NCI-H2171 (cell line): ENCODE measurements at regions not wholly inside any gene's neighbourhood (a gene's known extent, or its start where the extent isn't known, plus 50 kb on each side); places are given as distances from the start of the nearest gene placed in this dataset.
A peak's percentile ranks its signal among the peaks of the same experiment; 100 is the strongest.

Experiments used
- DNase-seq: peaks from one replicate; lab custom pipeline; 2025; lab: John Stamatoyannopoulos, UW

DNA sequence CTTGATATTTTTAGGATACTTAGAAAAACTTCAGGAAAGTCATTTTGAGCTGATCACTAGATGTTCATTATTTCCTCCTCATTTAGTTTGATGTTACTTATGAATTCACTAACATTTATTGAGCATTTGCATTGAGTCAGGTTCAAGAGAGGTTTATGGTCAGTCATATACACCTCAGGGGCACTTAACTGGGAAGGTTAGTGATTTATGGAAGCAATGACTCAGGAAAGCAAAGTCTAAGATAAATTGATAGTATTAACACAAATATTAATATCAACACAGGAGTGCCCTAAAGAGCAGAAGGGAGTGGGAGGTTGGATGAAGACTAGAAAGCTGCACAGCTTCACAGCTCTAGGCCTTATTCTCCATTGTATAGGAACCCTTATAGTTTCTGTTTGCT lies 177.0 kb upstream of the TNFAIP3 start:
- no peak for DNase-seq

DNA sequence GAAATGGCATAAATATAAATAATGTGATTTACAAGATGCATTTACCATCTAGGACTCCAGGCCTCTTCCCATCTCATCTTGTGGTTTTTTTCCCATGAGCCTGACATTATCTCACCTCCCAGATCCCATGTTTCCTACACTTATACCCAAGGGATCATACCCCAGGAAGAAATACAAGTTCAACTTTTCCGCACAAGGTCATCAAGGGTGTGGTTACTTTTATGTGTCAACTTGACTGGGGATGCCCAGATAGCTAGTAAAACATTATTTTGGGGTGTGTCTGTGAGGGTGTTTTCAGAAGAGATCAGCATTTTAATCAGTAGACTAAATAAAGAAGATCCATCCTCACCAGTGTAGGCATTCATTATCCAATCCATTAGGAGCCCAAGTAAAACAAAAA lies 176.3 kb upstream of the TNFAIP3 start:
- DNase-seq, result no peak

DNA sequence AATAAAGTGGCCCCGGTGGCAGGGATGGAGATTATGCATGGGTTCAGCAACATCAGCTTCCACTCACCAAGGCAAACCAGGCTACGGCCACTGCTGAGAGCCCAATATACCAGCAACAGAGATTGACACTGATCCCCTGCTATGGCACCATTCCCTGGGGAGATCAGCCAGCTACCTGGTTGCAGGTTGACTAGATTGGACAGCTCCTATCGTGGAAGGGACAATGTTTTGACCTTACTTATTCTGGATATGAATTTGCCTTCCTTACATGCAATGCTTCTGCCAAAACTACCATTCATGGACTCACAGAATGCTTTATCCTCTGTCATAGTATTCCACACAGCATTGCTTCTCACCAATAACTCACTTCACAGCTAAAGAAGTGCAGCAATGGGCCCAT lies 174.8 kb upstream of the TNFAIP3 start:
- no peak for DNase-seq

DNA sequence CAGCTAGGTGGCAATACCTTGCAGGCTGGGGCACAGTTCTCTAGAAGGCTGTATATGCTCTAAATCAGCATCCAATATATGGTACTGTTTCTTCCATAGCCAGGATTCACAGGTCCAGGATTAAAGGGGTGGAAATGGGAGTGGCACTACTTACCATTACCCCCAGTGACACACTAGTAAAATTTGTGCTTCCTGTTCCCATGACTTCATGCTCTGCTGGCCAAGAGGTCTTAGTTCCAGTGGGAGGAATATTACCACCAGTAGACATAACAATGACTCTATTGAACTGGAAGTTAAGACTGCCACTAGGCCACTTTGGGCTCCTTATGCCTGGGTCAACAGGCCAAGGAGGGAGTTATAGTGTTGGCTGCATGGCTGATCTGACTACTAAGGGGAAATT lies 174.3 kb upstream of the TNFAIP3 start:
- no peak for DNase-seq

DNA sequence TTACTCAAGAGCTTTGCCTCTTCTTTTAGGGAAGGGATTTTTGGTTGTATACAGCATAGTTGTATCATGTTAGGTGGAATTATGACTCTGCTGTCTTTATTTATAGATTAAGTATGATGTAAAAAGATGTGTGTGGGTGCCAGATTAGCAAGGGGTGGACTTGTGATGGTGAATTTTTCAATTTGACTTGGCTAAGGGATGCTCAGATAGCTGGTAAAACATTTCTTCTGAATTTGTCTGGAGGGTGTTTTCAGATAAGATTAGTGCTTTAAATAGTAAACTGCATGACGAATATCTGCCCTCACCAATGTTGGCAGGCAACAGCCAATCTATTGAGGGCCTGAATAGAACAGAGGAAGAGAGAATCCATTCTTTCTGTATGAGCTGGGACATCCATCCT lies 173.3 kb upstream of the TNFAIP3 start:
- no peak for DNase-seq

DNA sequence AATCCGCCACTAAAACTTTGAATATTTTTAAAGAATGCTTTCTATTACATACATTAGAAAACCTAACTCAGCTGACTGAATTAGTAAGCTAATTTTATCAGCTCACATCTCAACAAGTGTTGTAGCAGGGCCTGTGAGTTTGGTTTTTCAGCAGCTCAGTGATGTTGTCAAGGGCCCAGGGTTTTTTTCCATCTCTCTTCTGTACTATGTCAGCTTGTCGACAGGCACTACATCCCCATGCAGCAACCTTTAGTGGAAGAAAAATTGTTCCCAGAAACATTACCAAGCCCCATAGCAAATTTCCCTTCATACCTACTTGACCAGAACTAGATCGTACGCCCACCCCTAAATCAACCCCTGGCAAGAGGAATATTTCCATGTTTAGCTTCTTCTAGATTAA lies 170.3 kb upstream of the TNFAIP3 start:
- no peak for DNase-seq

DNA sequence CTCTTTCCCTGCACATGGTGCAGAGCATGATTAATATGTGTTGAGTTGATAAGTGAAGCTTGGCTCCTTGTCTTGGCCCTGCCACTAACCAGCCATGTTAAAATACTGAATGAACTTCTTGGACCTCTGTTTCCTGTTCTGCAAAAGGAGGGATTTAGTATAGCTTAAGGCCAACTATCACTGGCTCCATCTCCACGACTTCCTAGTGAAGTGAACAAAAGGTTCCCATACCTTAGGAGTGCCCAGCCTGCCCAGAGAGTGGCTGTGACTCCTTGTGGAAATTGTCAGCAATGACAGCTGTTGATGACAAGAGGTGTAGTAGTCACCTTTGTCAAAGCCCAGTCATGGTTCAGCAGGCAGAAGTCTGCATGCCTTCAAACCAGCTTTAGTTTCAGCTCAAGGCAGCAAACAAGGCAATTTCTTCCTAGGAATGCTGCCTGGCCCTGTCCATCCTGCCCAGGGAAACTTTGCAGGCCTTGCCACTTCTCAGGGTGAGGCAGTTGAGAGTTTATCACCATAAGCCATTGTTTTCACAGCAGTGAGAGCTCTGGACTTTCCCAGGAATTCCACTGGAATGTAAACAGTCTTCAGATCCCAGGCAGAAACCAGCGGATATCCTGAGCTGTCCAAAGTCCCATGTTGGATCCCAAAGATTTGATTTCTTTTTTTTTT lies 169.7 kb upstream of the TNFAIP3 start:
- DNase-seq, result no peak

DNA sequence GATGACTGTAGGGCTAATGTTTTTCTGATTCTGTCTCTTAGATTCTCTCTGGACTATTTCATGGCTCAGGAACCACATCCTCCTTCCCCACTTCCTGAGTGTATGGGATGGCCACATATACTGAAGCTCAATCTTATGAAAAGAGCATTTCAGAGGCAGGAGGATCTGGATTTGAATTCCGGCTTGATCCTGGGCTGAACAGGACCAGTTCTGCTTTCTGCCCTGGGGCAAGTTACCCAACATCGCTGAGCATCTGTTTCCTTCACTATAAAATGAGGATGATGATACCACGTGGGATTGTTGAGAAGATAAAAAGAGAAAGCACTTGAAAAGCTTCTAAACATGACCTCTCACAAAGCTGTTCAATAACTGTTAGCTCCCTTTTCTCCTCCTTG lies 168.4 kb upstream of the TNFAIP3 start:
- DNase-seq, result no peak

DNA sequence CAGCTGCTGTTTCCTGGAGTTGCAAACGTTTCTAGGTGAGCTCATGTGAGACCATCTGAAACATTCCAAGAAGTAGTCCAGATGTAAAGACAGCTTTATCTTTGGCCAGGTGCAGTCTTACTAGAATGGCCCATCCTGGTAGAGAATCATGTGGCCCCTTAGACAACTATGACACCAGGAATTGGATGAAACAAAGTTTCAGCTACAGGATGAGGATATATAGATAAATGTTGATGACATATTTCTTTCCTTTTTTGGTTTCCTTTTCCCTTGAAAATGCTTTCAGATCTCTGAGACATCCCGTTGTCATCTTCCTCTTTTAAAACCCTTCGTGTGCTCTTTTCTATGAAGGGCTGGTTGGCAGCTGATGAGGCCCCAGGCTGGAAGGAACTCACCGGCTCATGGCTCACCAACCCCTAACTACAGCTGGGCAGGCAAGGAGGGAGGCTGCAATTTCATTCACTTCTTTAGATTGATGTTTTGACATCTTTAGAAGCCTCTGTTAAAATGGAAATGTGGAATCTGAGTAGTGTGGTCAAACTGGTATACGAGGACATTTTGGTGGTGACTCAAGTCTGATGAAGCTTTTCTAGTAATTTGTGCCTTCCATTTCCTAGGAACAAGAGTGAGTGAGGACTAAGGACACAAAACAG lies 167.9 kb upstream of the TNFAIP3 start:
- no peak for DNase-seq

DNA sequence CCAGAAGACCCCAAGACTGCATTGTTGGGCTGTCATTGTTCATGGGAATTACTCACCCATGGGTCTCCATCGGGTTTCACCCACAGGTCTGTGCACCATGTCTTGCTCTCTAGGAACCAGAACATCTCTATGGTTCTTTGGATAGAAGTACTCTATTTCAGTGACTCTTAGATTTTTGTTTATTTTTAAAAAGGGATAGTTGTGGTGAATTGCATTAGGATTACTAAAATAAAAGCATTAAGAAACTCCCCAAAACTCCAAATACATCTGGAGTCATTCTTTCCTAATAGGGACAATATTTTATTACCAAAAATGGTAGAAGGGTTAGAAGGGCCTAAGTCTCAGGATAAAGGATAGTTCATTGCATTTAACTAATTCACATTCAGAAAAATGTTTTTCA lies 166.9 kb upstream of the TNFAIP3 start:
- DNase-seq, result no peak

DNA sequence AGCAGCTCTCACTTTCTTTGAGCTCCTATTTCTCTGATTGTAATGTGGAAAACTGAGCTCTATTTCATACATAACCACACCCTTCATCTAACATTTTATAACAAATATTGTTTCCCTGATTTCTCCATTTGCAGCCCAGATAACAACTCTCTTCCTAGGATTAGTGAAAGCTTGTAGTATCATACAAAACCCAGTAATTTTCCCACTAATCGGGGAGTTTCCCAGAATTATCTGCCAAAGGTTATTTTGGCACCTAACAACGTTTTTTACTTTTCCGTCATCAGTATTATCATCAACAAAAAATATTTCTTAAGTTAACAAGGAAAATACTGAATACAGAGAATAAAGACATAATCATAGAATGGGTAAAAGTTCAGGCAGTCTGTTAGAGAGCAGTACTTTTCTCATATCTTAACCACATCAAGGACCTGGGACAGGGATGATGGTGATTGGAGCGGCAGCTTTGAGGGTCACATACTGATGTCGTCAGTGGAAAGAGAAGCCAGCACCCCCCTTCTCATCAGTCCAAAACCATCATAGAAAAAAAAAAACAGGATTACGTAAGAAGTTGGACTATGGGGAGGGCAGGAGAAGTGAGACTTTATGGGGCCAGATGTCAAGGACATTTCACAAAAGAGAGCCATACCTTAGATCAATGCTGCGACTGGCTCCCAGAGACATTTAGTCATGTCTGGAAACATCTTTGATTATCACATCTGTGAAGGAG lies 166.1 kb upstream of the TNFAIP3 start:
- DNase-seq, result no peak

DNA sequence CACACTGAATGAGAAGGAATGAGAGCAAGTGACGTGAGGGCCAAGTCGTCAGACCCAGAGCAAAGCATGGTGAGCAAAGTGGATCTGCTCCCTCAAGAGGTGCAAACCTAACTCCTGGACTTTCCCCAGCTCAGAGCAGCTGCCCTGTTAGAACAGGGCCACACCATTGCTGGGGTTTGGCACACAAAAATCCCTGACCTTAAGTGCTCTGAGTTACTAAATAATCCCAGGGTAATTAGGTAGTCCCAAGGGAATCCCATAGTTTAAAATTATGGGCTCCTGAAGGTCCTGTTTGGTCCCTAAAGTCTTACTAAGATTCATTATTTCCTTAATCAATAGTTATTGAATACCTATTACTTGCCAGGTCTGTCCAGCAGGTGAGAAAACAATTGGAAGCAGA lies 165.1 kb upstream of the TNFAIP3 start:
- no peak for DNase-seq

DNA sequence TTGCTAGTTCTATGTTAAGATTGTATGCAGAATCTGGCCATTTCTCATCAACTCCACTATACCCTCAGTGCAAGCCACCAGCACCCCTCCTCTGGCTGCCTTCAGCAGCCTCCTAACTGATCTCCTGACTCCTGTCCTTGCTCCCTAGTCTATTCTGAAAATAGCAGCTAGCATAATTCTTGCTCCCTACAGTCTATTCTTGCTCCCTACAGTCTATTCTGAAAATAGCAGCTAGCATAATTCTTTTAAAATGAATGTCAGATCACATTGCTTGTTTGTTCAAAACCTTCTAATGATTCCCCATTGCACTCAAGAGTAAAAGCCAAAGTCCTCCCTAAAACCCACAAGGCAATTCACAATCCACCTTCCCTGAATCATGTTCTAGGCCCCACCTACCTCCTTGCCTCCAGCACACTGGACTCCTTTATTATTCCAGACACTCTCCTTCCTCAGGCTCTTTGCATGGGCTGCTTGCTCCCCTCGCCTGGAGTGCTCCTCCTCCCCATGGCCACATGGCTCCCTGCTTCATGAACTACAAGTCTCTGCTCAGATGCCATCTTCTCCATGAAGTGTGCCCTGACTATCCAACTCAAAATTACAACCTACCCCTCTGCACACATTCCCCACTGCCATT lies 164.2 kb upstream of the TNFAIP3 start:
- DNase-seq, result no peak

DNA sequence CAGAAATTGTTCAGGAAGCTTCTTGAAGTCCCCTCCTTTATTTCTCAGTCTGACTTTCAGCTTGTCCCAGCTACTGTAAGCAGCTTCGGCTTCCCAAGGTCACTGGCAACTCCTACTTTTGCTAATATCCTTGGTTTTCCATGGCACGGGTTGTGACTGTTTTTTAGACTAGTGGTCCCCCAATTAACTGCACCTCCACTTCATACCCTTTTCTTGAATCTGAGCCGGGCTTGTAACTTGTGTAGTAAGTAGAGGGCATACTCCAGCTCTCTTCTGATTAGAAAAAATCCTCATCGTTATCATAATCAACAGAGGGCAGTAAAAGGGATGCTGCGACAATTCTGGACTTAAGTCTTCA lies 162.3 kb upstream of the TNFAIP3 start:
- DNase-seq, result no peak

DNA sequence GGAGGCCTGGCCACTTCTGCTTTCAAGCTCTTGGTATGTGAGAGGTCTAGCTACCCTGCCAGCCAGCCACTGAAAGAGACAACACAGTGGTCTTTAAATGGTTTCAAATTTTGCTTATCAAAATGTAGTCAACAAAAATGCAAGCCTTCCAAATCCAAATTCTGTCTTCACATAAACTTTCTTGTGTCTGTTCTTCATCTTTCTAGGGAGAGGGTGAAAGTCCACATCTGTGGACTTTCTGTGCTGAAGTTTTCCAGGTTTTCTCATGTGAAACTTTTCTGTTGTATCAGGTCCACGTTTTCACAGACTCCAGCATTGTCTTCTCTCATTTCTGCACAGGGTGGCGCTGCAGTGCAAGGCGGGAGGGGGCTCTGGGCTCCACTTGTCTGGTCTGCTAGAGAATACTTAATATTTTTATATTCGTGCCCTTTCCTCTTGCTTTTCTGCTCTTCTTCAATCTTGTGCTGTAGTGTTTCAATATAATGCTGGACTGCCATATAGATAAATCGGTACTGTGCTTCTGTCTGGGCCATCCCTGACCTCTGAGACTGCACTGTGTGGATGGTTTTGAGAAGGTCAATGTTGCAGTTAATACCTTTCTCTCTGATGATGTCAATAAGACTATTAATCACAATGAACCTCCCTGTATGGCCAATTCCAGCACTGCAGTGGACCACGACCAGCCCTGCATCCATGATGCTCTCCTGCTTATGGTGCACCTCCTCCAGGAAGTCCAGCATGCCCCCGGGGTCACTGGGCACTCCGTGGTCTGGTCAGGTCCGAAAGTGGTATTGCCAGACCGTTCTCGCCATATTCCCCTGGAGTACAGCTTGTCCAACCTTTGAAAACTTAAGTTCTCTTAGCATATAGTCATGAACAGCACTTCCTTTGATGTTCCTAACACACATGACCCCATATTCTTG lies 161.6 kb upstream of the TNFAIP3 start:
- peak; percentile 1 for DNase-seq

DNA sequence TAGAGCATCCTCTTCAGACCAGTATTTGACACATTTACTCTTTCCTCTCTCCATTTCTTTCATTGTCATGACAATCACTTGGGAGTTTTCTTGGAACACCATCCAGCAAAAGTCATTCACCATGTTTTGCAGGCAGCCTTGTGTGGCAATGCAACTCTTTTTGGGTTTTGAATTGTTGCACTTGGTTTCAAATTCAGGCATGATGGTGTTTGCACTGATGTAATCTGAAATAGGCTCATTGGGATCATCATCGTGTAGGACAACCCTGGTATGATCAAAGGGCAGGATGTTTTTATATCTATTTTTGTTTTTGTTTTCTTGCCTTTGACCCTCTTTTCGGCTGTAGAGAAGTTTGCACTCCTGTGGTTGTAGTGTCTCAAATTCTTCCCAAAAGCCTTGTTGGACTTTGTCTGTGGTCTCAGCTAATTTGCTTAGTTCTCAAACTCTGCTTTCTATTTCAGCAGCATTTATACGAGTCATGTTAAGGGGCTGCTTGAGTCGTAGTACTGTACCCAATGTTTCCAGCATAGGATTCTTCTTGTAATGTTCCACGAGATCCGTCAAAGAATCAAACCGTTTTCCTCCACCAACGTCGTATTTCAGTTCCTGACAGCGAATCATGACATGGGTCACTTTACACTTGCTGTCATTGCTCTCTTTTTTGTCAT lies 160.8 kb upstream of the TNFAIP3 start:
- DNase-seq, result no peak

DNA sequence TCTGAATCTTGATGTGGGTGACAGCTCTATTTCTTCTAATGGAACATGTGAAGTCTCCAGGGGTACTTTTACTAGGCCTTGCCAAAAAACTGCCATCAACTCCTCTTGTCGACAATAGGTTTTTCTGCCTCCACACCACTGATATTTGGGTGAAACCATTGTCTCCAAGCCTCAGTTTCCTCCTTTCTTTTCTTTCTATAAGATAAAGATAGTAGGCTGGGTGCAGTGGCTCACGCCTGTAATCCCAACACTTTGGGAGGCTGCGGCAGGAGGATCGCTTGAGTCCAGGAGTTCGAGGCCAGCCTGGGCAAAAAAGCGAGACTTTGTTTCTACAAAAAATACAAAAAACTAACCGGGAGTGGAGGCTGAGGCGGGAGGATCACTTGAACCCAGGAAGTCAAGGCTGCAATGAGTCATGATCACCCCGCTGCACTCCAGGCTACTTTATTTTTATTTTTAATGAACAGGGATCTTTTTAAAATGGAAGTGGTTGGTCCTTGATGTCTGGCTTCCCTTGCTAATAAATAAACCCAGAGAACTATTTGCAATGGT lies 159.9 kb upstream of the TNFAIP3 start:
- DNase-seq, result no peak

DNA sequence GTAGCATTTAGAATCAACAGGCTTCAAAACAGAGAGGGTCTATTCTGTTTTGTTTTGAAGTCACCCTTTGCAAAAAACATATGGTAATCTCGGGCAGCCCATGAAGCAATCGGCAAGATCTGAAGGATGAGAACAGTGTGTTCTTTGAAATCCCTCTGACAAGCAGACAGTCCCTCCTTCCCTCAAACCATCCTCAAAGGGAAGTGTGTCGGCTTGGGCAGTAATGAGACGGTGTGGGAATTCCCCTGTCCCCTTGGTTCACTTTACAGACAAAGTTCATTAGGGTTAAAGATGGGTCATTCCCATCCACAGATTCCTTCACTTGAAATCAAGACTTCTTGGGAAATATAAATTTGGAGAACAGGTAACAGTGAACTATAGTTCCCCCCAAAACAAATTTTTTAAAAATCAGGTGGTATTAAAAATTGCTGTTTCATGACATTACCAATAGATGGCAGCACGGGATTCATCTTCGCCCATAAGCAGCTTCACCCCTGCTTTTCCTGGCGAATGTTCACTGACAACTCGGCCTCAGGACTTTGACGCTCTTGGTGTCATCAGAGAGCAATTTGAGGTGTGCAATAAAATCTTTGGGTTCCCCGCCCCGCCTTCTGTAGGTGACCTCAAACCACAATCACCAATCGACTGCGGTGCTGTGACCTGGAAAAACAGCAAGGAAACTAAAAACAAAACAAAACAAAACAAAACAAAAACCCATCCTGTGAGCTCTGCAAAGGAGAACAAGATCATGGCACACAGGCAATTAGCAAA lies 159.3 kb upstream of the TNFAIP3 start:
- DNase-seq, result peak; percentile 62

DNA sequence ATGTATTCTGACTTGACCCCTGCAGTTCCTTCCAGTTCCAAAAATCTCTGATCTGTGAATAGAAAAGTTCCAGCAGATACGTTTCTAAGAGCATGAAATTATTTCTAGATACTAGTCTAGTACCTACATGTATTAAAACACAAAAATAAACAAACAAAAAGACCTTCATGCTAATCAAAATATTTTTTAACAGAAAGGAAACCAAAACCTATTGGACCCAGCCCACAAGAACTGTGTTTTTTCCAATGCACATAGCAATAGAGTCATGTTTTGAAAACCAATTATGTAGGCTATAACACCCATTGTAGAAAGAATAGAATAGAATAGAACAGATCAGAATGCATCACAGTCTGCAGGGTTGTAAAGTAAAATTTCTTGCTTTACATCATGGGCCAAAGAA lies 158.6 kb upstream of the TNFAIP3 start:
- no peak for DNase-seq
